Mesenchymal stem cell (in vitro differentiated cells and primary cell): ENCODE measurements at regions not wholly inside any gene's neighbourhood (a gene's known extent, or its start where the extent isn't known, plus 50 kb on each side); places are given as distances from the start of the nearest gene placed in this dataset.
"Not testable (repeated sequence)": the region's sequence is repeated elsewhere in the genome, so short reads cannot be mapped to it uniquely, and the experiment has no call there.

Experiments
- DNase-seq: peaks from one replicate; pipeline ENCODE4 v3.0.0-alpha.2; 2013
- H2AFZ ChIP-seq: one replicate; pipeline ENCODE4 v1.6.1; 2013; ENCODE audit warnings: low read depth, mild to moderate bottlenecking, control low read depth, inconsistent platforms, low read length, moderate library complexity
- H2AK5ac ChIP-seq: 2 replicates; pipeline ENCODE4 v1.6.1; 2013; ENCODE audit warnings: low read length, moderate library complexity, mild to moderate bottlenecking, inconsistent platforms; ENCODE audit not compliant: severe bottlenecking
- H2BK120ac ChIP-seq: one replicate; pipeline ENCODE4 v1.6.1; 2013; ENCODE audit warnings: low read depth, mild to moderate bottlenecking, inconsistent platforms, low read length, moderate library complexity
- H2BK12ac ChIP-seq, 2 experiments: one replicate each; pipeline ENCODE4 v1.6.1; 2013; ENCODE audit warnings: inconsistent platforms in 2 of 2, low read length in 2 of 2, mild to moderate bottlenecking in 2 of 2, moderate library complexity in 2 of 2, control low read depth in 1 of 2
- H2BK15ac ChIP-seq: one replicate; pipeline ENCODE4 v1.6.1; 2013; ENCODE audit warnings: mild to moderate bottlenecking, low read depth, inconsistent platforms; ENCODE audit not compliant: poor library complexity, severe bottlenecking
- H2BK5ac ChIP-seq: 2 replicates; pipeline ENCODE4 v1.6.1; 2013; ENCODE audit warnings: low read depth, mild to moderate bottlenecking, low read length, control low read depth, inconsistent platforms; ENCODE audit not compliant: poor library complexity, severe bottlenecking
- H3K14ac ChIP-seq, 2 experiments: one replicate each; pipeline ENCODE4 v1.6.1; 2013; ENCODE audit warnings: inconsistent platforms in 2 of 2, low read length in 2 of 2, control low read depth in 1 of 2, mild to moderate bottlenecking in 1 of 2, moderate library complexity in 1 of 2
- H3K18ac ChIP-seq, 2 experiments: one replicate each; pipeline ENCODE4 v1.6.1; 2013; ENCODE audit warnings: inconsistent platforms in 2 of 2, low read length in 2 of 2, control low read depth in 1 of 2, low read depth in 1 of 2, mild to moderate bottlenecking in 1 of 2
- H3K23ac ChIP-seq, 2 experiments: one replicate each; pipeline ENCODE4 v1.6.1; 2013; ENCODE audit warnings: inconsistent platforms in 2 of 2, low read length in 2 of 2, mild to moderate bottlenecking in 2 of 2, moderate library complexity in 2 of 2, control low read depth in 1 of 2
- H3K27ac ChIP-seq: 2 replicates; pipeline ENCODE4 v1.5.1; 2013; ENCODE audit warnings: mild to moderate bottlenecking, moderate library complexity, low read length, control low read depth, inconsistent platforms; ENCODE audit not compliant: poor library complexity, severe bottlenecking
- H3K27me3 ChIP-seq, 2 experiments: 2 replicates each; pipeline versions ENCODE4 v1.6.1 to v1.7.0; 2013; ENCODE audit warnings: low read length in 2 of 2, mild to moderate bottlenecking in 2 of 2, moderate library complexity in 2 of 2, control low read depth in 1 of 2, inconsistent platforms in 1 of 2; ENCODE audit not compliant: control insufficient read depth in 1 of 2, insufficient read depth in 1 of 2
- H3K36me3 ChIP-seq, 2 experiments: 2 replicates each; pipeline versions ENCODE4 v1.6.1 to v1.7.0; 2013; ENCODE audit warnings: low read length in 2 of 2, control low read depth in 1 of 2, inconsistent platforms in 1 of 2, low read depth in 1 of 2, mild to moderate bottlenecking in 1 of 2; ENCODE audit not compliant: insufficient read depth in 2 of 2, control insufficient read depth in 1 of 2
- H3K4ac ChIP-seq, 2 experiments: one replicate each; pipeline ENCODE4 v1.6.1; 2013; ENCODE audit warnings: inconsistent platforms in 2 of 2, low read length in 2 of 2, mild to moderate bottlenecking in 2 of 2, moderate library complexity in 2 of 2, control low read depth in 1 of 2, low read depth in 1 of 2
- H3K4me1 ChIP-seq: 2 replicates; pipeline ENCODE4 v1.6.1; 2013; ENCODE audit warnings: low read depth, low read length, control low read depth; ENCODE audit not compliant: control insufficient read depth, insufficient read depth
- H3K4me2 ChIP-seq: 2 replicates; pipeline ENCODE4 v1.6.1; 2013; ENCODE audit warnings: low read length, mild to moderate bottlenecking, inconsistent platforms; ENCODE audit not compliant: poor library complexity, severe bottlenecking
- H3K4me3 ChIP-seq, 2 experiments: 2 replicates each; pipeline versions ENCODE4 v1.5.1 to v1.7.0; 2013; ENCODE audit warnings: low read length in 2 of 2, mild to moderate bottlenecking in 2 of 2, control low read depth in 1 of 2, low read depth in 1 of 2; ENCODE audit not compliant: insufficient read depth in 1 of 2
- H3K79me1 ChIP-seq: replicated peaks from 2 replicates; pipeline ENCODE4 v1.6.1; 2013; ENCODE audit warnings: mild to moderate bottlenecking, control low read depth, low read length, inconsistent platforms; ENCODE audit not compliant: poor library complexity, severe bottlenecking
- H3K9ac ChIP-seq: 2 replicates; pipeline ENCODE4 v1.7.0; 2013; ENCODE audit warnings: mild to moderate bottlenecking, low read length, moderate library complexity
- H3K9me3 ChIP-seq: 2 replicates; pipeline ENCODE4 v1.7.0; 2013; ENCODE audit warnings: mild to moderate bottlenecking, low read length; ENCODE audit not compliant: control insufficient read depth
- H4K8ac ChIP-seq: one replicate; pipeline ENCODE4 v1.6.1; 2013; ENCODE audit warnings: inconsistent platforms, mild to moderate bottlenecking, low read length, moderate library complexity
- H4K91ac ChIP-seq: one replicate; pipeline ENCODE4 v1.6.1; 2013; ENCODE audit warnings: mild to moderate bottlenecking, low read length, inconsistent platforms
- WGBS: methylation state at CpG from one replicate; pipeline ENCODE4 v1.1.7; 2013; ENCODE audit warnings: mixed read lengths; 5-methylcytosine and 5-hydroxymethylcytosine counted together

- H3K27me3 ChIP-seq, result peaks cover 6 to 14% of the 10 kb centered on the region in 2 experiments
- H3K18ac ChIP-seq, result no peak overlapping the region
- H4K91ac ChIP-seq, result no peak overlapping the region
These were observed 158.1 kb upstream of the RFLNA start for GRCh38 chr12:124136796-124137195.

DNA sequence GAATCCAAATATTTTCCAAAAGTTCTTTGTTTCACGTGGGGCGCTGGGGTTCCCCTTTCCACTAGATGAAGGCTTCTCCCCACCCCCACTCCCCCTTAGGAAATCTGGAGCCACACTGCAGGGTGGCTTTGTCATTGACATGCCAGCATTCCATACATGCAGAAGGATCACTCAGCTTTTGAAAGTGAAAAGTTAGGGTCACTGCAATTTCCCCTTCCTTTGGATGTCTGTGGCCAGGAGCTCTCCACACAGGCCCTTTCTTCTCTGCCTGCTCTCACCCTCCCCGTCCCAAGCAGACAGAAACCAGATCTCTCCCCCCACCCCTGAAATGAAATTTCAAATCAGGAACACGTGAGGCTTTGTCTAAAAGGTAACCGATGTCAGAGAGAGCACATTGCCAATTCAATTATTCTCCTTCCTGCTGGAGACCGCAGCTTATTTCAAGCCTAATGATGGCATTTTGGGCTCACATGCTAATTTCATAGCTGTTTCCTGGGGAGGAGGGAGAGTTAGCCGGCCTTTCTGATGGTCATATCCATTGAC is 153.9 kb upstream of the RFLNA start:
- H3K14ac ChIP-seq, result no peak overlapping the region
- peaks cover 2% of the 10 kb centered on the region for H3K4me1 ChIP-seq
- no peak overlapping the region for H4K91ac ChIP-seq
- H3K9ac ChIP-seq, result no peak overlapping the region
- H3K36me3 ChIP-seq, result no peaks in the 10 kb centered on the region
- no peak overlapping the region for H2BK12ac ChIP-seq
- H2AFZ ChIP-seq, result no peak overlapping the region
- WGBS, result 14% methylated on average over 7 of the region's 7 CpGs
- H3K27ac ChIP-seq, result no peak overlapping the region
- no peak overlapping the region for H2AK5ac ChIP-seq
- H3K4ac ChIP-seq, result no peak overlapping the region
- H2BK120ac ChIP-seq, result no peak overlapping the region
- no peak overlapping the region for H3K4me3 ChIP-seq
- no peak overlapping the region for H4K8ac ChIP-seq
- peaks cover 30% of the 10 kb centered on the region for H3K9me3 ChIP-seq
- no peaks in the 10 kb centered on the region for H3K79me1 ChIP-seq
- no peak overlapping the region for H2BK15ac ChIP-seq
- H3K23ac ChIP-seq, result no peak overlapping the region
- H3K18ac ChIP-seq, result no peak overlapping the region
- H3K4me2 ChIP-seq, result no peak overlapping the region
- no peak for DNase-seq
- H2BK5ac ChIP-seq, result no peak overlapping the region
- H3K27me3 ChIP-seq, result peaks cover 2 to 14% of the 10 kb centered on the region in 2 experiments

More at GRCh38 chr12:124136796-124137195, 158.1 kb upstream of the RFLNA start:
- Histone ChIP-seq H3K4ac (no peak overlapping the region), H3K23ac (no peak overlapping the region), H3K4me2 (no peak overlapping the region), H2BK15ac (no peak overlapping the region), H3K4me1 (peaks cover 2% of the 10 kb centered on the region), H3K4me3 (no peak overlapping the region), H2BK120ac (no peak overlapping the region), H3K9me3 (peaks cover 14% of the 10 kb centered on the region), H3K27ac (no peak overlapping the region), H3K14ac (no peak overlapping the region), H2BK5ac (no peak overlapping the region), H3K79me1 (no peaks in the 10 kb centered on the region), H2AFZ (no peak overlapping the region), H2AK5ac (no peak overlapping the region), H4K8ac (no peak overlapping the region), H2BK12ac (no peak overlapping the region), H3K36me3 (no peaks in the 10 kb centered on the region), H3K9ac (no peak overlapping the region)
- DNase-seq, result no peak

GRCh38 chr12:124141611-124142010 is 153.3 kb upstream of the RFLNA start:
- H3K23ac ChIP-seq, H2BK120ac ChIP-seq, DNase-seq, H3K4me2 ChIP-seq, H3K9ac ChIP-seq, H3K4me3 ChIP-seq, H3K4ac ChIP-seq, H2AFZ ChIP-seq, H3K79me1 ChIP-seq, H2BK12ac ChIP-seq, H3K18ac ChIP-seq, H2AK5ac ChIP-seq, H3K27ac ChIP-seq, H3K4me1 ChIP-seq, H2BK5ac ChIP-seq, H3K14ac ChIP-seq, H2BK15ac ChIP-seq, H4K8ac ChIP-seq, H3K36me3 ChIP-seq, H4K91ac ChIP-seq: not testable (repeated sequence)
- Histone ChIP-seq H3K9me3 (peaks cover 30% of the 10 kb centered on the region), H3K27me3 (peaks cover 2 to 14% of the 10 kb centered on the region in 2 experiments)
- WGBS, result 52% methylated on average over 3 of the region's 3 CpGs

DNA sequence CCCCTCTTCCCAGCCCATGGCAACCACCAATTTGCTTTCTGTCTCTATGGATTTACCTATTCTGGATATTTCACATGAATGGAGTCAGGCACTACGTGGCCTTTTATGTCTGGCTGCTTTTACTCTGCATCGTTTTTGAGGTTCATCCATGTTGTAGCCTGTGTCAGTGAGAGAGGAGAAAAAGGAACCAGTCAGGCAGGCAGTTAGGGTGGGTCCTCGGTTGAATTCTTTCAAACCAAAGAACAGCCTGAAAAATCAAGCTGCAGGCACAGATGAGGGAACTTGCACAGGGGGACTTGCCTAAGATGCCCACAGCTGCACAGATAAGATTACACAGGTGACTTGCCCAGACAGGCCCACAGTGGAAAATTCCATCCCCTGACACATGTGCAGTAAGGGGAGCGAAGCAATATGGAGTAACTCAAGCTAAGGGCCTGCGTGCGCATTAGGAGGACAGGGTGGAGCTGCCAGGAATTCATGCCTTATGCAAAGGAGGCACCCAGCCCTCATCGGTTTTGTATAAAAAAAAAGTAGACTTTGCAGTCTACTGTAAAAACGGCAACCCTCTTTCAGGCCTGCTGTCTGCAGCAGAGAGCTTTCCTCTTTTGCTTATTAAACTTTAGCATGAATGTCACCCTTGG is 152.4 kb upstream of the RFLNA start:
- no peak overlapping the region for H4K8ac ChIP-seq
- H2BK15ac ChIP-seq, result no peak overlapping the region
- no peak overlapping the region for H3K4me3 ChIP-seq
- no peak overlapping the region for H2BK12ac ChIP-seq
- H3K18ac ChIP-seq, result no peak overlapping the region
- peaks cover 7 to 20% of the 10 kb centered on the region in 2 experiments for H3K27me3 ChIP-seq
- no peak overlapping the region for H3K9ac ChIP-seq
- no peak overlapping the region for H3K23ac ChIP-seq
- H2AK5ac ChIP-seq, result no peak overlapping the region
- H3K79me1 ChIP-seq, result no peaks in the 10 kb centered on the region
- H3K36me3 ChIP-seq, result no peaks in the 10 kb centered on the region
- H2AFZ ChIP-seq, result no peak overlapping the region
- H2BK5ac ChIP-seq, result no peak overlapping the region
- H3K4me1 ChIP-seq, result peaks cover 2% of the 10 kb centered on the region
- H3K9me3 ChIP-seq, result peaks cover 24% of the 10 kb centered on the region
- no peak overlapping the region for H2BK120ac ChIP-seq
- H3K27ac ChIP-seq, result no peak overlapping the region
- H3K4ac ChIP-seq, result no peak overlapping the region
- H3K4me2 ChIP-seq, result no peak overlapping the region
- no peak overlapping the region for H3K14ac ChIP-seq
- H4K91ac ChIP-seq, result no peak overlapping the region
- no peak for DNase-seq
- 87% methylated on average over 8 of the region's 8 CpGs for WGBS
